WERI-Rb-1 (cell line): ENCODE measurements at regions not wholly inside any gene's neighbourhood (a gene's known extent, or its start where the extent isn't known, plus 50 kb on each side); places are given as distances from the start of the nearest gene placed in this dataset.
"Not testable (repeated sequence)": the region's sequence is repeated elsewhere in the genome, so short reads cannot be mapped to it uniquely, and the experiment has no call there.

Experiments used
- DNase-seq: peaks from one replicate; pipeline ENCODE4 v3.0.0-alpha.2; 2020
- H3K27ac ChIP-seq: fragments of 250-450 bp; sonication (Bioruptor Pico); 2 replicates; pipeline ENCODE4 v1.5.1; 2020; ENCODE audit warnings: mild to moderate bottlenecking, moderate library complexity
- H3K27me3 ChIP-seq: fragments of 250-450 bp; sonication (Bioruptor Pico); 2 replicates; pipeline ENCODE4 v1.5.1; 2021; ENCODE audit warnings: mild to moderate bottlenecking, low read depth, moderate library complexity; ENCODE audit not compliant: insufficient read depth, severe bottlenecking
- H3K36me3 ChIP-seq: fragments of 250-450 bp; sonication (Bioruptor Pico); 2 replicates; pipeline ENCODE4 v1.5.1; 2020; ENCODE audit warnings: mild to moderate bottlenecking, moderate library complexity
- H3K4me3 ChIP-seq: 2 replicates; pipeline ENCODE4 v1.5.1; 2011; ENCODE audit warnings: low read depth, mild to moderate bottlenecking, control low read depth, low read length
- H3K9me3 ChIP-seq: fragments of 250-450 bp; sonication (Bioruptor Pico); 2 replicates; pipeline ENCODE4 v1.5.1; 2021; ENCODE audit warnings: mild to moderate bottlenecking, moderate library complexity; ENCODE audit not compliant: severe bottlenecking
- TF ChIP-seq, protein P1 (sequence below): IDR thresholded peaks from 2 replicates; pipeline ENCODE4 v1.5.1; 2011; ENCODE audit warnings: low read depth, mild to moderate bottlenecking, control low read depth, inconsistent platforms, low read length

GRCh38 chr7:124179641-124180040 lies 146.8 kb upstream of the TMEM229A start:
- TF ChIP-seq, protein P1, sequence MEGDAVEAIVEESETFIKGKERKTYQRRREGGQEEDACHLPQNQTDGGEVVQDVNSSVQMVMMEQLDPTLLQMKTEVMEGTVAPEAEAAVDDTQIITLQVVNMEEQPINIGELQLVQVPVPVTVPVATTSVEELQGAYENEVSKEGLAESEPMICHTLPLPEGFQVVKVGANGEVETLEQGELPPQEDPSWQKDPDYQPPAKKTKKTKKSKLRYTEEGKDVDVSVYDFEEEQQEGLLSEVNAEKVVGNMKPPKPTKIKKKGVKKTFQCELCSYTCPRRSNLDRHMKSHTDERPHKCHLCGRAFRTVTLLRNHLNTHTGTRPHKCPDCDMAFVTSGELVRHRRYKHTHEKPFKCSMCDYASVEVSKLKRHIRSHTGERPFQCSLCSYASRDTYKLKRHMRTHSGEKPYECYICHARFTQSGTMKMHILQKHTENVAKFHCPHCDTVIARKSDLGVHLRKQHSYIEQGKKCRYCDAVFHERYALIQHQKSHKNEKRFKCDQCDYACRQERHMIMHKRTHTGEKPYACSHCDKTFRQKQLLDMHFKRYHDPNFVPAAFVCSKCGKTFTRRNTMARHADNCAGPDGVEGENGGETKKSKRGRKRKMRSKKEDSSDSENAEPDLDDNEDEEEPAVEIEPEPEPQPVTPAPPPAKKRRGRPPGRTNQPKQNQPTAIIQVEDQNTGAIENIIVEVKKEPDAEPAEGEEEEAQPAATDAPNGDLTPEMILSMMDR: no peak
- Histone ChIP-seq H3K9me3 (no peaks in the 10 kb centered on the region), H3K36me3 (no peaks in the 10 kb centered on the region), H3K27me3 (no peaks in the 10 kb centered on the region), H3K27ac (no peak overlapping the region), H3K4me3 (no peak overlapping the region)
- no peak for DNase-seq

GRCh38 chr7:124177891-124178290 lies 145.0 kb upstream of the TMEM229A start:
- no peaks in the 10 kb centered on the region for H3K27me3 ChIP-seq

DNA sequence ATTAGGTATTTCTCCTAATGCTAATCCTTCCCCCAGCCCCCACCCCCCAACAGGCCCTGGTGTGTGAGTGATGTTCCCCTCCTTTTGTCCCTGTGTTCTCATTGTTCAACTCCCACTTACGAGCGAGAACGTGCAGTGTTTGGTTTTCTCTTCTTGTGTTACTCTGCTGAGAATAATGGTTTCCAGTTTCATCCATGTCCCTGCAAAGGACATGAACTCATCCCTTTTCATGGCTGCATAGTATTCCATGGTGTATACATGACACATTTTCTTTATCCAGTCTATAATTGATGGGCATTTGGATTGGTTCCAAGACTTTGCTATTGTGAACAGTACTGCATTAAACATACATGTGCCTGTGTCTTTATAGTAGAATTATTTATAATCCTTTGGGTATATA lies 138.9 kb upstream of the TMEM229A start:
- H3K4me3 ChIP-seq, H3K27ac ChIP-seq, DNase-seq, H3K9me3 ChIP-seq, H3K27me3 ChIP-seq, H3K36me3 ChIP-seq: not testable (repeated sequence)

More at GRCh38 chr7:124177891-124178290, 145.0 kb upstream of the TMEM229A start:
- TF ChIP-seq, protein P1: no peak
- no peak for DNase-seq
- no peak overlapping the region for H3K4me3 ChIP-seq
- no peaks in the 10 kb centered on the region for H3K9me3 ChIP-seq
- no peak overlapping the region for H3K27ac ChIP-seq
- H3K36me3 ChIP-seq: no peaks in the 10 kb centered on the region

DNA sequence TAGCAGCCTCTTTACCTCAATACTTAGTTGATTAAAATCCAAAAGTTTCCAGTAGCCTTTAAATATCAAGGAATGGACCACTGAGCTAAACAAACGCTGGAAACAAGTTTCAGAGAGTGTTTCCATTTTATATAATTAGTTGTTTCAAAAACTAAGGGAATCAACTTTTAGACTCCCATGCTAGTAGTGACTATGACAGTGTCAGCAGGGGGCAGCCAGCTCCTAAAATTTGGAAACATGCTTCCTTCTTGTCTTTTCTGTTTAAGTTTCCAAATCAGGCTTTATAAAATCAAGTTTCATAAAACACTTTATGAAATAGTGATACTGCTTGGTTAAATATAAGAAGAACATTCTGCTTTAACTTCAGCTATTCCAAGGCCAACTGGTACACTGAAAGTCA lies 138.2 kb upstream of the TMEM229A start:
- TF ChIP-seq, protein P1: peak; percentile 27; the same call in 1 of the 2 replicates
- Histone ChIP-seq H3K36me3 (no peaks in the 10 kb centered on the region), H3K9me3 (no peaks in the 10 kb centered on the region), H3K27ac (no peak overlapping the region), H3K4me3 (no peak overlapping the region), H3K27me3 (no peaks in the 10 kb centered on the region)
- DNase-seq: peak; percentile 24

GRCh38 chr7:124168616-124169015 lies 135.7 kb upstream of the TMEM229A start:
- TF ChIP-seq, protein P1: no peak
- DNase-seq: no peak
- Histone ChIP-seq H3K36me3 (no peaks in the 10 kb centered on the region), H3K9me3 (no peaks in the 10 kb centered on the region), H3K27ac (no peak overlapping the region), H3K27me3 (no peaks in the 10 kb centered on the region), H3K4me3 (no peak overlapping the region)

- H3K9me3 ChIP-seq: no peaks in the 10 kb centered on the region
- no peaks in the 10 kb centered on the region for H3K36me3 ChIP-seq
- no peak for DNase-seq
- no peak overlapping the region for H3K4me3 ChIP-seq
- no peaks in the 10 kb centered on the region for H3K27me3 ChIP-seq
- H3K27ac ChIP-seq: no peak overlapping the region
- TF ChIP-seq, protein P1: no peak
These were observed 129.8 kb upstream of the TMEM229A start for GRCh38 chr7:124162667-124163066.
